Skeletal muscle tissue (tissue), 3 donors: ENCODE measurements at regions not wholly inside any gene's neighbourhood (a gene's known extent, or its start where the extent isn't known, plus 50 kb on each side); places are given as distances from the start of the nearest gene placed in this dataset.
"Not testable (repeated sequence)": the region's sequence is repeated elsewhere in the genome, so short reads cannot be mapped to it uniquely, and the experiment has no call there.

ENCODE experiments used
- H3K27ac ChIP-seq: one replicate; pipeline ENCODE4 v1.7.0; 2013; ENCODE audit warnings: mild to moderate bottlenecking, low read depth, low read length, inconsistent platforms
- H3K27me3 ChIP-seq, 3 donors: one replicate each; pipeline ENCODE4 v1.7.0; 2013; ENCODE audit warnings: low read length in 3 of 3; ENCODE audit not compliant: control insufficient read depth in 3 of 3, insufficient read depth in 3 of 3
- H3K36me3 ChIP-seq, 3 donors: one replicate each; pipeline ENCODE4 v1.7.0; 2013; ENCODE audit warnings: low read length in 3 of 3; ENCODE audit not compliant: control insufficient read depth in 3 of 3, insufficient read depth in 3 of 3
- H3K4me1 ChIP-seq, 3 donors: one replicate each; pipeline ENCODE4 v1.7.0; 2013; ENCODE audit warnings: low read length in 3 of 3, mild to moderate bottlenecking in 3 of 3; ENCODE audit not compliant: control insufficient read depth in 3 of 3, insufficient read depth in 3 of 3
- H3K4me3 ChIP-seq, 3 donors: one replicate each; pipeline ENCODE4 v1.7.0; 2013; ENCODE audit warnings: low read length in 3 of 3
- H3K9ac ChIP-seq, 3 donors: one replicate each; pipeline ENCODE4 v1.7.0; 2013; ENCODE audit warnings: low read length in 3 of 3, mild to moderate bottlenecking in 3 of 3, moderate library complexity in 2 of 3, low read depth in 1 of 3
- H3K9me3 ChIP-seq, 3 donors: one replicate each; pipeline ENCODE4 v1.7.0; 2013; ENCODE audit warnings: low read length in 3 of 3; ENCODE audit not compliant: control insufficient read depth in 3 of 3
- donor health status: Osteomylitis.

DNA sequence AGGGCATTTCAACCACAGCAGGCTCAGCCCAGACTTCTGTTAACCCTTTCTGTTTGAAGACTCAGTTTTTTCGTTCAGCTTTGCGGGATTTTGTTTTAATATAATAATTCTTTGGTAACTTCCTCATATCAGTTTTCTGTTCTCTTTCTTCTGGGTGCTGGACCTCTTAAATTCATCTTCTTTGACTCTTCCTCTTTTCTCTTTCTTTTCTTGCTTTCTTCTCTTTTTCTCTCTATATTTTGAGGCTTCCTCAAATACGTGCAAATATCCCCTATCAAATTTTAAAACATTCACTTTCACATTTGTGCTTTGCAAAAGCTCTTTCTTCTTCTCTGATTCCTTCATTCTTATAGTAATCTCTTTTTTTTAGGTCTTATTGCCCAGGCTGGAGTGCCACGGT, 136.3 kb downstream of the HS3ST3B1 start:
- H3K9me3 ChIP-seq = no peaks in the 10 kb centered on the region
- no peaks in the 10 kb centered on the region for H3K27me3 ChIP-seq
- H3K27ac ChIP-seq = no peak overlapping the region
- no peaks in the 10 kb centered on the region for H3K4me1 ChIP-seq
- no peak overlapping the region for H3K9ac ChIP-seq
- H3K36me3 ChIP-seq = no peaks in the 10 kb centered on the region
- H3K4me3 ChIP-seq = no peak overlapping the region

DNA sequence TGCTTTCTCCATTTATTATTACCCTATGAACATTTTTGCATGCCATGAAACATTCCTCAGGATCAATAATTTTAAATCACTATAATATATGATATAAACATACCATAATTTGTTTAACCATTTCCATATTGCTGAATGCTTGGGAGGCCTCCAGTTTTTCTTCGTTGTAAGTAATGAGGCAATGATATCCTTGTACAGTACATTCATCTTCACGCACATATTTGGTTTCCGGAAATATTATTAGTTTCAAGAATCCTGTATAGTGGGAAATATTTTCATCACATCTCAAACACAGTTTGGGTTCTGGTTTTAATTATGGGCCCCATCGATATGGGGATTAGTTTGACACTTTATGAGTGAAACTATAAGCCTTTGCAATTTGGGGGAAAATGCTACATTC, 135.4 kb downstream of the HS3ST3B1 start:
- no peak overlapping the region for H3K27ac ChIP-seq
- no peaks in the 10 kb centered on the region for H3K27me3 ChIP-seq
- no peaks in the 10 kb centered on the region for H3K36me3 ChIP-seq
- no peak overlapping the region for H3K4me3 ChIP-seq
- H3K9ac ChIP-seq = no peak overlapping the region
- H3K9me3 ChIP-seq = no peaks in the 10 kb centered on the region
- H3K4me1 ChIP-seq = no peaks in the 10 kb centered on the region

DNA sequence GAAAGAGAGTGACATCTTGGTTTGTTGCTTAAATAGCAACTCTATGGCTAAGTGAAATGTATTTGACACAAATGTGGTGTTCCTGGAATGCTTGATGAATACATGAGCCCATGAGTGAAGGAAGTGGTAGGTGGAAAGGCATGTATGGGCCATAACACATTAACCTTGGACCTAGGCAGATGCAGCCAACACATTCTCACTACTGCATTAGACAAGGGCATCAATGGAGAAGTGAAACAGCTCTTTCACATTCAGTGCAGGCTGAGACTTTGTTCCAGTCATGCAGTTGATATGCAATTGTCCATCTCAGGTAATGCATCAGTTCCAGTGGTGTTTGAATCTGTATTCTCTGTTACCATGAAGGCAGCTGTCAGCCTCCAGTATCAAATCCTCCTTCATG, 133.6 kb downstream of the HS3ST3B1 start:
- H3K36me3 ChIP-seq = no peaks in the 10 kb centered on the region
- no peaks in the 10 kb centered on the region for H3K4me1 ChIP-seq
- no peaks in the 10 kb centered on the region for H3K27me3 ChIP-seq
- H3K9ac ChIP-seq = no peak overlapping the region
- no peak overlapping the region for H3K4me3 ChIP-seq
- H3K27ac ChIP-seq = no peak overlapping the region
- no peaks in the 10 kb centered on the region for H3K9me3 ChIP-seq

DNA sequence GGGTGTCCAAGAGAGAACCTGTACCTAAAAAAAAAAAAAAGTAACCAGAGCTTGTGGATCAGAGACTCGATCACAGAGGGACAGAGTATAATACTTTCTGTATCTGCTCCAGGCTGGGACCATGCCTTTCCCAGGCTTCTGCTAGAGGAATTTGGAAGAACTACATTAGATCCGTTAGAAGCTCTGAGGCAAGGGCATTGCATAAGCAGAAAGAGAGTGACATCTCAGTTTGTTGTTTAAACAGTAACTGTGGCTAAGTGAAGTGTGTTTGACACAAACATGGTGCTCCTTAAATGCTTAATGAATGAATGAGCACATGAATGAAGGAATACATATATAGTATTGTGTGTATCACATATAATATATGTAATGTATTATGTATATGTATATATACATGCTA, 131.2 kb downstream of the HS3ST3B1 start:
- H3K9ac ChIP-seq = no peak overlapping the region
- no peaks in the 10 kb centered on the region for H3K27me3 ChIP-seq
- H3K27ac ChIP-seq = no peak overlapping the region
- H3K4me1 ChIP-seq = no peaks in the 10 kb centered on the region
- H3K36me3 ChIP-seq = no peaks in the 10 kb centered on the region
- no peak overlapping the region for H3K4me3 ChIP-seq
- H3K9me3 ChIP-seq = no peaks in the 10 kb centered on the region

DNA sequence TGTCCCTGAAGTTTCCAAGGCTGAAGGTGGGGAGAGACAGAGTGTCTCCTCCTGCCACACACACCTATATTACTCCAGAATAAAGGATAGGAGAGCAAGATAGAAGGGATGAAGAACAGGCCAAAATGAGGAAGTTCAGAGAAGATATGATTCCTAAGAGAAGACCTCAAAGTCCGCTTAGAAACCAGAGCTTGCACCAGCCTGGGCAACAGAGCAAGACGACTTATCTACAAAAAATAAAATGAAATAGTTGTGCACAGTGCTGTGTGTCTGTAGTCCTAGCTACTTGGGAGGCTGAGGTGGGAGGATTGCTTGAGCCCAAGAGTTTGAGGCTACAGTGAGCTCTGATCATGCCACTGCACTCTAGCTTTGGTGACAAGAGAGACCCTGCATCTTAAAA, 128.2 kb downstream of the HS3ST3B1 start:
- Histone ChIP-seq H3K36me3 (no peaks in the 10 kb centered on the region), H3K9me3 (no peaks in the 10 kb centered on the region), H3K27me3 (no peaks in the 10 kb centered on the region), H3K4me1 (no peaks in the 10 kb centered on the region), H3K27ac (no peak overlapping the region), H3K4me3 (no peak overlapping the region), H3K9ac (no peak overlapping the region)

DNA sequence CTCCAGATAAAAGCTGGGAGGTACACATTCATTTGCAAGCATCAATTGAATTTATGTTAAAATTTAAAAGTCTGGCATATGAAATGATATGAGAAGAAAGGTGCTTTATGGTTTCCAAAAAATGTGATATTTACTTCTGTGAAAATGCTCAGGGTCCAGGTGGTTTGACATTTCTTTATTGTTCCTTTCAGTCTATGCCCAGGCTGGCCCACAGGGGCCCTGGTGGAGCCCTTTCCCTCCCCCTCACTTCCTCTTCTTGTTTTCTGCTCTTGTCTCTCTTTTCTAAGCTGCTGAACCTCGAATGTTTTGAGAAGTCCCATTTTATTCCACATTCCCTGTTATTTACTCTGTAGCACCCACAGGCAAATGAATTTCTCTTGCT, 127.8 kb downstream of the HS3ST3B1 start:
- Histone ChIP-seq H3K4me1 (no peaks in the 10 kb centered on the region), H3K27me3 (no peaks in the 10 kb centered on the region), H3K9ac (no peak overlapping the region), H3K9me3 (no peaks in the 10 kb centered on the region), H3K4me3 (no peak overlapping the region), H3K36me3 (no peaks in the 10 kb centered on the region), H3K27ac (no peak overlapping the region)

DNA sequence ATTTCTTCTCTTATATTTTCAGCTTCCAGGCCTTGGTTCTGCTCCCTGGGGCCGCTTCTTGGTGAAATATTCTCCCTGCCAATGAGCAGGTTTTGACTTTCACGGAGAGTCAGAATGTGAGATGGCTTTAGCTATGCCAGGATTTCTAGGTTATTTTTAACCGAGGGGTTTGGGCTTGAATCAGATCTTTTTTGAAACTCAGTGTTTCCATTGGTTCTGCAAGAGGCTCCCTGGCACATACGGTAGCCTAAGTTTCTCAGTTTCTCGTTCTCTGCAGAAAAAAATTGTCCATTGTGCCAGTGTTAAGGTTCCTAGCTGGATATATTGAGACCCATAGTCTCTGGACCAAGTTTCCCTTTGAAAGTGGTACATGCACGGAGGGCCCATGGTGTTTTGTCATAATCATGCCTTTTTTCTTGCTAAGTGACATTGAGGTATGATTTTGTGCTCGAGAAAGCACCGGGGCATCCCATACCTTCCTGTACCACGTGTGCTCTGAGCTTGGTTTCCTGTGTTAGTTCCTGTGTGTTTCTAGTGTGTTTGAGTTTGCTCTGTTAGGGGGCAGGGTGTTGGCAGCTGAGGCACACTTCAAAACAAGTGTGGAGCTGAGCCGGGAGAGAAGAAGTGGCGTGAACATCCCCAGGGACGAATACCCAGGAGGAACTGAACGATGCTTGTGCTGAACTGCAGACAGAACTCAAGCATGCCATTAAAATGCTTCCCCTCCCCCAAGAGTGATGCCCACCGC, 127.2 kb downstream of the HS3ST3B1 start:
- Histone ChIP-seq H3K9me3 (no peaks in the 10 kb centered on the region), H3K27ac (no peak overlapping the region), H3K4me1 (no peaks in the 10 kb centered on the region), H3K27me3 (no peaks in the 10 kb centered on the region), H3K36me3 (no peaks in the 10 kb centered on the region), H3K4me3 (no peak overlapping the region), H3K9ac (no peak overlapping the region)

DNA sequence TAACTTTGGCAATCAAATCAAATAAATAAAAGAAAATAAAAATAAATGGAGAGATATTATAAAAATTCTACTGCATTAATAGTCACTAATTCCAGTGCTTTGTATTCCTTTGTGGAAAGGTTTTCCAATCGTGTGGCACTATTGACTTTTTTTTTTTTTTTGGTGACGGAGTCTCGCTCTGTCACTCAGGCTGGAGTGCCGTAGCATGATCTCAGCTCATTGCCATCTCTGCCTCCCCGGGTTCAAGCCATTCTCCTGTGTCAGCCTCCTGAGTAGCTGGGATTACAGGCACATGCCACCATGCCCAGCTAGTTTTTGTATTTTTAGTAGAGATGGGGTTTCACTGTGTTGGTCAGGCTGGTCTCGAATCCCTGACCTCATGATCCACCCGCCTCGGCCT, 122.3 kb downstream of the HS3ST3B1 start:
- not testable (repeated sequence) for H3K27ac ChIP-seq, H3K4me1 ChIP-seq, H3K9ac ChIP-seq, H3K27me3 ChIP-seq, H3K4me3 ChIP-seq, H3K9me3 ChIP-seq, H3K36me3 ChIP-seq

DNA sequence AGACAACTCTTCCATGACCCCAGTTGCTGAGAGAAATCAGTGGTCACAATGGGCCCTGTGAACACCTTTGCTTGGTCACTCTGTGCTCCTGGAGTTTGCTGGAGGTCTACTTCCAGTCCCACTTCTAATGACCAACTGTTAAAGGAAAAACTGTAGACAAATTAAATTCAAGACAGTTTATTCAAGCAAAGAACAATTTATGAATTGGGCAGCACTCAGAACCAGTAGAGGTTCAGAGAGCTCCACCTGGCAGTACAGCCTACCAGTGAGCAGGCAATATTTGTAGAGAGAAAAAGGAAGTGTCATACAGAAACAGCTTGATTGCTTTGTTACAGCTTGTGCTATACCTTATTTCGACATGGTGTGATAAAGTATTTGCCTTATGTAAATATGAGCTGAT, 116.5 kb downstream of the HS3ST3B1 start:
- Histone ChIP-seq H3K27ac (no peak overlapping the region), H3K4me3 (no peak overlapping the region), H3K27me3 (no peaks in the 10 kb centered on the region), H3K9ac (no peak overlapping the region), H3K9me3 (no peaks in the 10 kb centered on the region), H3K36me3 (no peaks in the 10 kb centered on the region), H3K4me1 (no peaks in the 10 kb centered on the region)

DNA sequence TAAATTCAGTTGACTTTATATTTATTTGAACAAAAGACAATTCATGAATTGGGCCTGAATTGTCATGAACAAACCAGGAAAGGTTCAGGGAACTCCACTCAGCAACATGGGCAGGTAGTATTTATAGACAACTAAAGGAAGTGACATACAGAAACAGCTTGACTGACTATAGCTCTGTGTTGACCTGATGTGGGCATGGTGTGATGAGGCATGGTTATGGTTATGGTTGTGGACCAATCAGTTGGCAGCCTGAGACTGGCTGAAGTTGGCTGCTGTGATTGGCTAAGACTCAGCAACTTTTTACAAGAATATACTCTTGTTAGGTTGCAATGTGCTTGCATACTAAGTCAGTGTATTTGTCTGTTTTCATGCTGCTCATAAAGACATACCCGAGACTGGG, 108.4 kb downstream of the HS3ST3B1 start:
- H3K27me3 ChIP-seq = no peaks in the 10 kb centered on the region
- H3K4me3 ChIP-seq = no peak overlapping the region
- H3K9me3 ChIP-seq = no peaks in the 10 kb centered on the region
- no peaks in the 10 kb centered on the region for H3K36me3 ChIP-seq
- no peak overlapping the region for H3K27ac ChIP-seq
- no peak overlapping the region for H3K9ac ChIP-seq
- no peaks in the 10 kb centered on the region for H3K4me1 ChIP-seq

DNA sequence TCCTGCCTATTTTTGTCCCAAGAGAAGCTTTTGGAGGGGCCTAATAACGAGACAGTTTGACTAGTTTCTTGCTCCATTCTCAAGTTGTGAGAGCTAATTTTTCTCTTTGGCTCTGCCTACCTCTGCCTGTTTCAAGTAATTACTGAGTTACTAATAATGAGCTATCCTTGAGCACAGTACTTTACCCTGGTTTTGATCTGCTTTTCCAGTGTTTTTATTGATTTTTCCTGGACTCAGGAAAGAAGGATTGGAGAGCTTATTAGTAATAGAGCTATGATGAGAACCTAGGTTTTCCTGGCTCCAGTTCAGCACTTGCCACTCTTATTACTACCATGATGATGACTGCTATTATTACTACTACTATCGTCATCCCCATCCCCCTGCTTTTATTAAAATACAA, 106.7 kb downstream of the HS3ST3B1 start:
- Histone ChIP-seq H3K27me3 (no peaks in the 10 kb centered on the region), H3K27ac (no peak overlapping the region), H3K4me3 (no peak overlapping the region), H3K9ac (no peak overlapping the region), H3K4me1 (no peaks in the 10 kb centered on the region), H3K9me3 (no peaks in the 10 kb centered on the region), H3K36me3 (no peaks in the 10 kb centered on the region)
